ENCODE measurements at regions not wholly inside any gene's neighbourhood (a gene's known extent, or its start where the extent isn't known, plus 50 kb on each side); places are given as distances from the start of the nearest gene placed in this dataset.

DNA sequence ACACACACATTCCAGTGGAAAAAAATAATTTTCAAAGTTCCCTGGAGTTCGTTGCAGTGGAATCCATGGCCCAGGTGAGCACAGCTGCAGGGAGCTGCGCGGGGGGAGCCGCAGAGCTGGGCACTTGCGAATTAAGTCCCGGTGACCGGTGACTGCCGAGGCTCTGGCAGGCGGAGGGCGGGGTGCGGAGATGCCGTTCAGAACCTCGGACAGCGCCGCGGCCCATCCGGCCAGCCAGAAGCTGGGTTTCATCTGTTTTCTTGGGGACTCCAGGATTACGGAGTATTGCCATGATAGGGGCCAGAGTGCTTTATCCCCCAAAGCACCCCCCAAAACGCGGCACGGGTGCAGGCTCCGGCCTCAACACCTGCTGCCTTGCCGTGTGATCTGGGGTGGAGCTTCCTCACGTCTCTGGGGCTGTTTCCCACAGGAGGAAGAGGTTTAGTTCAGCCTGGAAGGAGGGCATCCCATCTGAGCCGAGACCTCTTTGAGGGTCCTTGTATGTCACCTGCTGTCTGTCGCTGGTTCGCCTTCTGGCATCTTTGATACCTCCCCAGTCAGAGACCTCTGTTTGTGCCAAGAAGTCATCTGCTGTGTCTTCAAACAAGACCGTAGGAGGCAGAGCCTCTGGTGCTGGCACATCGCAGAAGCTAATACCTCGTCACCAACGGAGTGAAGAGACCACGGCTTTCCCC is 99.4 kb downstream of the YTHDF1 start (continued):
- TF ChIP-seq HNRNPLL (IDR thresholded peaks at IDR 0.05; ENCODE audit: low read depth, low read length, poor library complexity, severe bottlenecking) (peak; percentile 43), BORCS8-MEF2B (CRISPR knock-in tag; IDR thresholded peaks at IDR 0.05) (peak; percentile 85), NKX3-1 (CRISPR knock-in tag; IDR thresholded peaks at IDR 0.05) (peak; percentile 96), NBN (conservative IDR thresholded peaks at IDR 0.05) (no peak), JUNB (CRISPR knock-in tag; IDR thresholded peaks at IDR 0.05; ENCODE audit: borderline replicate concordance) (no peak), ZNF253 (CRISPR knock-in tag; IDR thresholded peaks at IDR 0.05; ENCODE audit: borderline replicate concordance) (peak; percentile 77; the same call in 1 of the 2 replicates), KDM3A (CRISPR knock-in tag; IDR thresholded peaks at IDR 0.05; ENCODE audit: low read depth) (peak; percentile 56; the same call in 1 of the 2 replicates), CCDC6 (CRISPR knock-in tag; IDR thresholded peaks at IDR 0.05) (no peak), MXD4 (CRISPR knock-in tag; IDR thresholded peaks at IDR 0.05) (peak; percentile 57; the same call in 1 of the 2 replicates), SIN3B (IDR thresholded peaks at IDR 0.05; ENCODE audit: low read length) (no peak), CC2D1A (CRISPR knock-in tag; IDR thresholded peaks at IDR 0.05) (no peak), MED8 (CRISPR knock-in tag; IDR thresholded peaks at IDR 0.05; ENCODE audit: insufficient replicate concordance) (no peak), SMARCE1 (IDR thresholded peaks at IDR 0.05; ENCODE audit: borderline replicate concordance) (no peak)
- TF ChIP-seq, protein P1, sequence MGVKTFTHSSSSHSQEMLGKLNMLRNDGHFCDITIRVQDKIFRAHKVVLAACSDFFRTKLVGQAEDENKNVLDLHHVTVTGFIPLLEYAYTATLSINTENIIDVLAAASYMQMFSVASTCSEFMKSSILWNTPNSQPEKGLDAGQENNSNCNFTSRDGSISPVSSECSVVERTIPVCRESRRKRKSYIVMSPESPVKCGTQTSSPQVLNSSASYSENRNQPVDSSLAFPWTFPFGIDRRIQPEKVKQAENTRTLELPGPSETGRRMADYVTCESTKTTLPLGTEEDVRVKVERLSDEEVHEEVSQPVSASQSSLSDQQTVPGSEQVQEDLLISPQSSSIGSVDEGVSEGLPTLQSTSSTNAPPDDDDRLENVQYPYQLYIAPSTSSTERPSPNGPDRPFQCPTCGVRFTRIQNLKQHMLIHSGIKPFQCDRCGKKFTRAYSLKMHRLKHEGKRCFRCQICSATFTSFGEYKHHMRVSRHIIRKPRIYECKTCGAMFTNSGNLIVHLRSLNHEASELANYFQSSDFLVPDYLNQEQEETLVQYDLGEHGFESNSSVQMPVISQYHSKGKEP (CRISPR knock-in tag; IDR thresholded peaks at IDR 0.05) = peak; percentile 89; the same call in 1 of the 2 replicates
- TF ChIP-seq, protein P2, sequence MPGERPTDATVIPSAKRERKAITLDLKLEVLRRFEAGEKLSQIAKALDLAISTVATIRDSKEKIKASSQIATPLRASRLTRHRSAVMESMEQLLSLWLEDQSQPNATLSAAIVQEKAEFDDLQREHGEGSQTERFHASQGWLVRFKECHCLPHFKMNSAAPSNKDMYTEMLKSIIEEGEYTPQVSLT (CRISPR knock-in tag; IDR thresholded peaks at IDR 0.05; ENCODE audit: borderline replicate concordance, low read depth) = no peak; the same call in 1 of the 2 replicates
- TF ChIP-seq, protein P3, sequence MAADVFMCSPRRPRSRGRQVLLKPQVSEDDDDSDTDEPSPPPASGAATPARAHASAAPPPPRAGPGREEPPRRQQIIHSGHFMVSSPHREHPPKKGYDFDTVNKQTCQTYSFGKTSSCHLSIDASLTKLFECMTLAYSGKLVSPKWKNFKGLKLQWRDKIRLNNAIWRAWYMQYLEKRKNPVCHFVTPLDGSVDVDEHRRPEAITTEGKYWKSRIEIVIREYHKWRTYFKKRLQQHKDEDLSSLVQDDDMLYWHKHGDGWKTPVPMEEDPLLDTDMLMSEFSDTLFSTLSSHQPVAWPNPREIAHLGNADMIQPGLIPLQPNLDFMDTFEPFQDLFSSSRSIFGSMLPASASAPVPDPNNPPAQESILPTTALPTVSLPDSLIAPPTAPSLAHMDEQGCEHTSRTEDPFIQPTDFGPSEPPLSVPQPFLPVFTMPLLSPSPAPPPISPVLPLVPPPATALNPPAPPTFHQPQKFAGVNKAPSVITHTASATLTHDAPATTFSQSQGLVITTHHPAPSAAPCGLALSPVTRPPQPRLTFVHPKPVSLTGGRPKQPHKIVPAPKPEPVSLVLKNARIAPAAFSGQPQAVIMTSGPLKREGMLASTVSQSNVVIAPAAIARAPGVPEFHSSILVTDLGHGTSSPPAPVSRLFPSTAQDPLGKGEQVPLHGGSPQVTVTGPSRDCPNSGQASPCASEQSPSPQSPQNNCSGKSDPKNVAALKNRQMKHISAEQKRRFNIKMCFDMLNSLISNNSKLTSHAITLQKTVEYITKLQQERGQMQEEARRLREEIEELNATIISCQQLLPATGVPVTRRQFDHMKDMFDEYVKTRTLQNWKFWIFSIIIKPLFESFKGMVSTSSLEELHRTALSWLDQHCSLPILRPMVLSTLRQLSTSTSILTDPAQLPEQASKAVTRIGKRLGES (CRISPR knock-in tag; IDR thresholded peaks at IDR 0.05; ENCODE audit: borderline replicate concordance) = peak; percentile 80; the same call in 1 of the 2 replicates
- TF ChIP-seq, protein P4, sequence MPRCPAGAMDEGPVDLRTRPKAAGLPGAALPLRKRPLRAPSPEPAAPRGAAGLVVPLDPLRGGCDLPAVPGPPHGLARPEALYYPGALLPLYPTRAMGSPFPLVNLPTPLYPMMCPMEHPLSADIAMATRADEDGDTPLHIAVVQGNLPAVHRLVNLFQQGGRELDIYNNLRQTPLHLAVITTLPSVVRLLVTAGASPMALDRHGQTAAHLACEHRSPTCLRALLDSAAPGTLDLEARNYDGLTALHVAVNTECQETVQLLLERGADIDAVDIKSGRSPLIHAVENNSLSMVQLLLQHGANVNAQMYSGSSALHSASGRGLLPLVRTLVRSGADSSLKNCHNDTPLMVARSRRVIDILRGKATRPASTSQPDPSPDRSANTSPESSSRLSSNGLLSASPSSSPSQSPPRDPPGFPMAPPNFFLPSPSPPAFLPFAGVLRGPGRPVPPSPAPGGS (CRISPR knock-in tag; IDR thresholded peaks at IDR 0.05) = peak; percentile 54; the same call in 1 of the 2 replicates
- TF ChIP-seq, protein P5, sequence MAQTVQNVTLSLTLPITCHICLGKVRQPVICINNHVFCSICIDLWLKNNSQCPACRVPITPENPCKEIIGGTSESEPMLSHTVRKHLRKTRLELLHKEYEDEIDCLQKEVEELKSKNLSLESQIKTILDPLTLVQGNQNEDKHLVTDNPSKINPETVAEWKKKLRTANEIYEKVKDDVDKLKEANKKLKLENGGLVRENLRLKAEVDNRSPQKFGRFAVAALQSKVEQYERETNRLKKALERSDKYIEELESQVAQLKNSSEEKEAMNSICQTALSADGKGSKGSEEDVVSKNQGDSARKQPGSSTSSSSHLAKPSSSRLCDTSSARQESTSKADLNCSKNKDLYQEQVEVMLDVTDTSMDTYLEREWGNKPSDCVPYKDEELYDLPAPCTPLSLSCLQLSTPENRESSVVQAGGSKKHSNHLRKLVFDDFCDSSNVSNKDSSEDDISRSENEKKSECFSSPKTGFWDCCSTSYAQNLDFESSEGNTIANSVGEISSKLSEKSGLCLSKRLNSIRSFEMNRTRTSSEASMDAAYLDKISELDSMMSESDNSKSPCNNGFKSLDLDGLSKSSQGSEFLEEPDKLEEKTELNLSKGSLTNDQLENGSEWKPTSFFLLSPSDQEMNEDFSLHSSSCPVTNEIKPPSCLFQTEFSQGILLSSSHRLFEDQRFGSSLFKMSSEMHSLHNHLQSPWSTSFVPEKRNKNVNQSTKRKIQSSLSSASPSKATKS (CRISPR knock-in tag; IDR thresholded peaks at IDR 0.05) = peak; percentile 84; the same call in 1 of the 2 replicates
- TF ChIP-seq, protein P6, sequence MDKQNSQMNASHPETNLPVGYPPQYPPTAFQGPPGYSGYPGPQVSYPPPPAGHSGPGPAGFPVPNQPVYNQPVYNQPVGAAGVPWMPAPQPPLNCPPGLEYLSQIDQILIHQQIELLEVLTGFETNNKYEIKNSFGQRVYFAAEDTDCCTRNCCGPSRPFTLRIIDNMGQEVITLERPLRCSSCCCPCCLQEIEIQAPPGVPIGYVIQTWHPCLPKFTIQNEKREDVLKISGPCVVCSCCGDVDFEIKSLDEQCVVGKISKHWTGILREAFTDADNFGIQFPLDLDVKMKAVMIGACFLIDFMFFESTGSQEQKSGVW (CRISPR knock-in tag; IDR thresholded peaks at IDR 0.05; ENCODE audit: borderline replicate concordance) = no peak

Data from HepG2 (cell line).